Thyroid gland (tissue), 4 donors: ENCODE measurements at regions not wholly inside any gene's neighbourhood (a gene's known extent, or its start where the extent isn't known, plus 50 kb on each side); places are given as distances from the start of the nearest gene placed in this dataset.
A peak's percentile ranks its signal among the peaks of the same experiment; 100 is the strongest.

Experiments
- DNase-seq, 2 donors: peaks; one replicate each; pipeline ENCODE4 v3.0.0-alpha.2; 2019
- H3K27ac ChIP-seq, 3 donors: fragments of 200-600 bp; sonication (generic); 1 replicate in 2 of 3; 2 replicates in 1 of 3; pipeline ENCODE4 v1.5.1; 2016 to 2019; ENCODE audit warnings: mild to moderate bottlenecking in 1 of 3, moderate library complexity in 1 of 3
- H3K27me3 ChIP-seq: fragments of 200-600 bp; sonication (generic); one replicate; pipeline ENCODE4 v1.5.1; 2019
- H3K36me3 ChIP-seq, 2 donors: fragments of 200-600 bp; sonication (generic); one replicate each; pipeline ENCODE4 v1.5.1; 2016 to 2019
- H3K4me1 ChIP-seq, 2 donors: fragments of 200-600 bp; sonication (generic); one replicate each; pipeline ENCODE4 v1.5.1; 2017 to 2019
- H3K4me3 ChIP-seq, 3 donors: fragments of 200-600 bp; sonication (generic); replicated peaks in 1 of 3; 1 replicate in 2 of 3; 2 replicates in 1 of 3; pipeline ENCODE4 v1.5.1; 2016; ENCODE audit warnings: mild to moderate bottlenecking in 1 of 3
- H3K9me3 ChIP-seq: fragments of 200-600 bp; sonication (generic); one replicate; pipeline ENCODE4 v1.5.1; 2017
- CTCF ChIP-seq, 6 experiments: fragments of 200-600 bp in 3 of 6; fragments of 450-650 bp in 3 of 6; sonication (generic) in 3 of 6; IDR thresholded peaks; one replicate each; pipeline ENCODE4 v1.5.1; 2016 to 2019; ENCODE audit warnings: antibody characterized with exemption in 6 of 6, mild to moderate bottlenecking in 2 of 6, inconsistent platforms in 1 of 6, moderate library complexity in 1 of 6
- POLR2A ChIP-seq, 2 donors: fragments of 450-650 bp; IDR thresholded peaks; one replicate each; pipeline ENCODE4 v1.6.1; 2017; ENCODE audit warnings: antibody characterized with exemption in 2 of 2, mild to moderate bottlenecking in 2 of 2, moderate library complexity in 1 of 2
- WGBS, 2 donors: methylation state at CpG; one replicate each; pipeline ENCODE4 v1.1.5; 2017; 5-methylcytosine and 5-hydroxymethylcytosine counted together
- intact Hi-C: fragments of 100-400 bp; cut with DNase I; formaldehyde crosslinking; loops from one replicate; pipeline ENCODE4 v1.15.1; 2023

- intact Hi-C loops, result no loop called here
These were observed 218.1 kb downstream of the PTEN start for GRCh38 chr10:88081457-88082054.

GRCh38 chr10:88082391-88082790 is 219.0 kb downstream of the PTEN start:
- TF ChIP-seq CTCF (IDR thresholded peaks at IDR 0.05) (no peak), POLR2A (IDR thresholded peaks at IDR 0.05) (no peak)
- Histone ChIP-seq H3K36me3 (no peaks in the 10 kb centered on the region), H3K4me1 (peaks cover 34 to 36% of the 10 kb centered on the region in 2 donors), H3K27ac (peak overlapping the region in 2 of 3 donors; percentile 24 to 37), H3K4me3 (no peak overlapping the region), H3K9me3 (no peaks in the 10 kb centered on the region), H3K27me3 (no peaks in the 10 kb centered on the region)
- intact Hi-C loops, result no loop called here
- no peak for DNase-seq
- 88 to 96% methylated on average over 3 of the region's 3 CpGs for WGBS, 2 donors

More at GRCh38 chr10:88081457-88082054, 218.1 kb downstream of the PTEN start:
- no peaks in the 10 kb centered on the region for H3K9me3 ChIP-seq
- no peaks in the 10 kb centered on the region for H3K36me3 ChIP-seq
- H3K27me3 ChIP-seq, result no peaks in the 10 kb centered on the region
- 48 to 69% methylated on average over 3 of the region's 3 CpGs for WGBS, 2 donors
- TF ChIP-seq CTCF (IDR thresholded peaks at IDR 0.05) (no peak), POLR2A (IDR thresholded peaks at IDR 0.05) (no peak)
- no peak for DNase-seq
- H3K4me3 ChIP-seq, result no peak overlapping the region
- peaks cover 34 to 40% of the 10 kb centered on the region in 2 donors for H3K4me1 ChIP-seq
- H3K27ac ChIP-seq, result peak overlapping the region; percentile 37 to 66 (median 59)

GRCh38 chr10:88082806-88083596 is 219.6 kb downstream of the PTEN start:
- DNase-seq, result no peak
- H3K27ac ChIP-seq, result peak overlapping the region in 2 of 3 donors; percentile 24 to 37
- intact Hi-C loops, result no loop called here
- no peaks in the 10 kb centered on the region for H3K36me3 ChIP-seq
- WGBS, 2 donors, result 67 to 78% methylated on average over 1 of the region's 1 CpG
- no peak for TF ChIP-seq POLR2A (IDR thresholded peaks at IDR 0.05)
- TF ChIP-seq CTCF (IDR thresholded peaks at IDR 0.05), result no peak
- peaks cover 34 to 36% of the 10 kb centered on the region in 2 donors for H3K4me1 ChIP-seq
- no peaks in the 10 kb centered on the region for H3K9me3 ChIP-seq
- H3K27me3 ChIP-seq, result no peaks in the 10 kb centered on the region
- no peak overlapping the region for H3K4me3 ChIP-seq

- H3K9me3 ChIP-seq, result no peaks in the 10 kb centered on the region
- TF ChIP-seq CTCF (IDR thresholded peaks at IDR 0.05) (no peak), POLR2A (IDR thresholded peaks at IDR 0.05) (no peak)
- H3K27me3 ChIP-seq, result no peaks in the 10 kb centered on the region
- H3K36me3 ChIP-seq, result no peaks in the 10 kb centered on the region
- no peak for DNase-seq
- peaks cover 36 to 38% of the 10 kb centered on the region in 2 donors for H3K4me1 ChIP-seq
- H3K4me3 ChIP-seq, result no peak overlapping the region
- no peak overlapping the region for H3K27ac ChIP-seq
- 95% methylated on average over 7 of the region's 7 CpGs for WGBS, 2 donors
- intact Hi-C loops, result no loop called here
These were observed 220.2 kb downstream of the PTEN start for GRCh38 chr10:88083597-88083989.
